K562 (cell line): ENCODE measurements at regions not wholly inside any gene's neighbourhood (a gene's known extent, or its start where the extent isn't known, plus 50 kb on each side); places are given as distances from the start of the nearest gene placed in this dataset.

Experiments
- ATAC-seq: fragments of 200-7000 bp; cut with Tn5 transposase; 3 replicates; pipeline ENCODE4 v1.9.1; 2020; ENCODE audit warnings: moderate library complexity
- BruUV-seq: library from RNA; stranded (reverse); fragments of 400-500 nt; replicated peaks from 2 replicates; lab custom pipeline; 2021; lab: Mats Ljungman, UMichigan
- CTCF ChIA-PET: fragments of 300-600 bp; formaldehyde crosslinking; extraction: SDS; loops from one replicate; lab custom pipeline; 2021; ENCODE audit warnings: low intra/inter-chr PET ratio; lab: Yijun Ruan, JAX
- POLR2A ChIA-PET: fragments of 300-600, 350-650 bp; sonication (Branson Sonifier 250); formaldehyde crosslinking; extraction: SDS; loops from one replicate; lab custom pipeline; 2021; ENCODE audit warnings: antibody characterized with exemption, inconsistent platforms; lab: Yijun Ruan, JAX
- DNase-seq, 4 experiments: peaks; one replicate each; pipeline versions ENCODE4 v3.0.0 to v3.0.0-alpha.2; 2011 to 2018; ENCODE audit warnings: low spot score in 3 of 4, mixed read lengths in 3 of 4; ENCODE audit errors: extremely low read depth in 1 of 4
- FAIRE-seq: peaks from 2 replicates; lab custom pipeline; 2011; peaks lifted over from hg19 to GRCh38; lab: Jason Lieb, UNC
- H2AFZ ChIP-seq: 2 replicates; pipeline ENCODE4 v1.6.0; 2011; ENCODE audit warnings: low read depth, low read length, control low read depth, inconsistent platforms
- H3K27ac ChIP-seq: fragments of 200-600 bp; 3 replicates; pipeline ENCODE4 v1.8.0; 2011; ENCODE audit warnings: low read depth, mild to moderate bottlenecking, control low read depth, inconsistent platforms, low read length, moderate library complexity, mixed read lengths; ENCODE audit errors: extremely low read depth
- H3K27me3 ChIP-seq, 2 experiments: fragments of 300-600 bp in 1 of 2; 2 replicates in 1 of 2; 3 replicates in 1 of 2; pipeline versions ENCODE4 v1.6.0 to v1.8.0; 2011; ENCODE audit warnings: inconsistent platforms in 2 of 2, low read length in 2 of 2, mild to moderate bottlenecking in 1 of 2, mixed read lengths in 1 of 2, moderate library complexity in 1 of 2; ENCODE audit not compliant: control insufficient read depth in 2 of 2, insufficient read depth in 2 of 2
- H3K36me3 ChIP-seq: fragments of 300-600 bp; 3 replicates; pipeline ENCODE4 v1.8.0; 2011; ENCODE audit warnings: mild to moderate bottlenecking, low read length, inconsistent platforms; ENCODE audit not compliant: control insufficient read depth, insufficient read depth
- H3K4me1 ChIP-seq, 2 experiments: fragments of 200-600 bp in 1 of 2; replicated peaks in 1 of 2; 2 replicates in 1 of 2; 3 replicates in 1 of 2; pipeline versions ENCODE4 v1.5.1 to v1.8.0; 2011; ENCODE audit warnings: inconsistent platforms in 2 of 2, low read length in 2 of 2, mild to moderate bottlenecking in 1 of 2, mixed read lengths in 1 of 2, moderate library complexity in 1 of 2; ENCODE audit not compliant: control insufficient read depth in 2 of 2, insufficient read depth in 2 of 2
- H3K4me2 ChIP-seq: 2 replicates; pipeline ENCODE4 v1.6.1; 2011; ENCODE audit warnings: low read length, control low read depth, inconsistent platforms, mixed read lengths; ENCODE audit not compliant: insufficient read depth
- H3K4me3 ChIP-seq: fragments of 200-600 bp; sonication (generic), shearing (Covaris generic); 2 replicates; pipeline ENCODE4 v1.5.1; 2016; ENCODE audit warnings: control low read depth, inconsistent platforms
- H3K79me2 ChIP-seq: fragments of 200-600 bp; 3 replicates; pipeline ENCODE4 v1.8.0; 2011; ENCODE audit warnings: low read length, inconsistent platforms; ENCODE audit not compliant: control insufficient read depth, insufficient read depth
- H3K9ac ChIP-seq, 2 experiments: 2 replicates each; pipeline versions ENCODE4 v1.6.0 to v1.6.1; 2011; ENCODE audit warnings: low read depth in 2 of 2, low read length in 2 of 2, control low read depth in 1 of 2, inconsistent platforms in 1 of 2, mild to moderate bottlenecking in 1 of 2, mixed read lengths in 1 of 2; ENCODE audit not compliant: insufficient read depth in 1 of 2
- H3K9me1 ChIP-seq: one replicate; pipeline ENCODE4 v1.6.0; 2011; ENCODE audit warnings: inconsistent platforms, mild to moderate bottlenecking, low read length, moderate library complexity; ENCODE audit not compliant: control insufficient read depth, insufficient read depth
- H3K9me3 ChIP-seq: replicated peaks from 2 replicates; pipeline ENCODE4 v1.5.1; 2011; ENCODE audit warnings: low read depth, low read length, inconsistent platforms; ENCODE audit not compliant: control insufficient read depth, insufficient read depth
- H4K20me1 ChIP-seq: replicated peaks from 2 replicates; pipeline ENCODE4 v1.6.1; 2011; ENCODE audit warnings: low read length, inconsistent platforms, mixed read lengths; ENCODE audit not compliant: control insufficient read depth, insufficient read depth
- ADNP ChIP-seq: fragments of 200-800 bp; sonication (Bioruptor generic); IDR thresholded peaks from 2 replicates; pipeline ENCODE4 v1.6.1; 2016; ENCODE audit warnings: missing genetic modification characterization, missing compliant biosample characterization
- CUX1 ChIP-seq: fragments of 200-800 bp; sonication (Bioruptor generic); IDR thresholded peaks from 2 replicates; pipeline ENCODE4 v1.6.1; 2016; ENCODE audit warnings: missing genetic modification characterization, missing compliant biosample characterization
- DNMT1 ChIP-seq: fragments of 450-650 bp; IDR thresholded peaks from 2 replicates; pipeline ENCODE4 v1.6.1; 2016; ENCODE audit warnings: antibody characterized with exemption, mild to moderate bottlenecking
- E2F5 ChIP-seq: sonication (generic); formaldehyde crosslinking; IDR thresholded peaks from 2 replicates; pipeline ENCODE4 v1.8.0; 2022; ENCODE audit warnings: mild to moderate bottlenecking, missing genetic modification reagents
- KDM4B ChIP-seq, 2 experiments: fragments of 450-650 bp in 1 of 2; sonication (generic) in 1 of 2; IDR thresholded peaks; 2 replicates each; pipeline ENCODE4 v1.6.1; 2016 to 2017; ENCODE audit warnings: borderline replicate concordance in 2 of 2, antibody characterized with exemption in 1 of 2, low read depth in 1 of 2, mild to moderate bottlenecking in 1 of 2
- MXI1 ChIP-seq: IDR thresholded peaks from 2 replicates; pipeline ENCODE4 v1.6.1; 2011; ENCODE audit warnings: low read depth, mild to moderate bottlenecking, improper control_type of control experiment, low read length
- RFX7 ChIP-seq: fragments of 250-450 bp; sonication (Bioruptor Pico); IDR thresholded peaks from 2 replicates; pipeline ENCODE4 v1.5.1; 2021; ENCODE audit warnings: mild to moderate bottlenecking
- RHOXF2B ChIP-seq: fragments of 250-450 bp; sonication (Bioruptor Pico); conservative IDR thresholded peaks from 2 replicates; pipeline ENCODE4 v1.5.1; 2021
- SNIP1 ChIP-seq: fragments of 450-650 bp; IDR thresholded peaks from 2 replicates; pipeline ENCODE4 v1.7.1; 2017; ENCODE audit warnings: low read depth, mild to moderate bottlenecking
- TCFL5 ChIP-seq: fragments of 250-450 bp; sonication (Bioruptor Pico); conservative IDR thresholded peaks from 2 replicates; pipeline ENCODE4 v1.6.1; 2021; ENCODE audit warnings: mild to moderate bottlenecking, moderate library complexity, matching md5 sums
- ZNF518B ChIP-seq: fragments of 250-450 bp; sonication (Bioruptor Pico); IDR thresholded peaks from 2 replicates; pipeline ENCODE4 v1.5.0; 2021; ENCODE audit warnings: mild to moderate bottlenecking, moderate library complexity
- WGBS: fragments of 100-300 bp; shearing (Covaris generic); methylation state at CpG from one replicate; pipeline ENCODE4 v1.1.6; 2016; ENCODE audit warnings: low coverage, mixed read lengths; ENCODE audit not compliant: insufficient coverage; ENCODE audit errors: missing lambda C conversion rate; 5-methylcytosine and 5-hydroxymethylcytosine counted together
- in situ Hi-C: fragments of 300-500 bp; cut with MboI; formaldehyde crosslinking; loops from 4 replicates; pipeline ENCODE4 v1.15.0; 2018; ENCODE audit warnings: inconsistent platforms, mixed read lengths
- intact Hi-C: fragments of 100-400 bp; cut with micrococcal nuclease; formaldehyde crosslinking; loops from 2 replicates; pipeline ENCODE4 v1.14.2; 2022
- TF ChIP-seq, protein P1 (sequence below): fragments of 450-650 bp; IDR thresholded peaks from 2 replicates; pipeline ENCODE4 v1.6.1; 2016; ENCODE audit warnings: borderline replicate concordance

- ATAC-seq: no peak
- 2% methylated on average over 6 of the region's 7 CpGs for WGBS
- no peak overlapping the region for H3K4me3 ChIP-seq
- no peak overlapping the region for H3K4me2 ChIP-seq
- H3K9ac ChIP-seq: no peak overlapping the region
- no peaks in the 10 kb centered on the region for H3K36me3 ChIP-seq
- no peaks in the 10 kb centered on the region for H3K9me1 ChIP-seq
- peaks cover 0 to 19% of the 10 kb centered on the region in 2 experiments; a peak in 2 of 5 replicates for H3K27me3 ChIP-seq
- H3K4me1 ChIP-seq: no peaks in the 10 kb centered on the region
- no peak overlapping the region for H2AFZ ChIP-seq
- ChIA-PET POLR2A (no interaction called here), CTCF (no interaction called here)
- no peak overlapping the region for H3K27ac ChIP-seq
- no TSS peak for BruUV-seq
- H3K9me3 ChIP-seq: no peaks in the 10 kb centered on the region
- no peaks in the 10 kb centered on the region for H3K79me2 ChIP-seq
- no peaks in the 10 kb centered on the region for H4K20me1 ChIP-seq
- no peak for DNase-seq
- in situ Hi-C loops: no loop called here
- no peak for FAIRE-seq
- intact Hi-C loops: no loop called here
- TF ChIP-seq CUX1 (CRISPR knock-in tag) (no peak), ADNP (tag) (no peak), SNIP1 (no peak), ZNF518B (CRISPR knock-in tag) (no peak), TCFL5 (no peak), KDM4B (IDR thresholded peaks at IDR 0.05; ENCODE audit: borderline replicate concordance in 2 of 2, low read depth in 1 of 2) (no peak), RHOXF2B (CRISPR knock-in tag) (no peak), MXI1 (no peak), DNMT1 (no peak), RFX7 (CRISPR knock-in tag) (no peak), E2F5 (CRISPR knock-in tag) (no peak)
- TF ChIP-seq, protein P1, sequence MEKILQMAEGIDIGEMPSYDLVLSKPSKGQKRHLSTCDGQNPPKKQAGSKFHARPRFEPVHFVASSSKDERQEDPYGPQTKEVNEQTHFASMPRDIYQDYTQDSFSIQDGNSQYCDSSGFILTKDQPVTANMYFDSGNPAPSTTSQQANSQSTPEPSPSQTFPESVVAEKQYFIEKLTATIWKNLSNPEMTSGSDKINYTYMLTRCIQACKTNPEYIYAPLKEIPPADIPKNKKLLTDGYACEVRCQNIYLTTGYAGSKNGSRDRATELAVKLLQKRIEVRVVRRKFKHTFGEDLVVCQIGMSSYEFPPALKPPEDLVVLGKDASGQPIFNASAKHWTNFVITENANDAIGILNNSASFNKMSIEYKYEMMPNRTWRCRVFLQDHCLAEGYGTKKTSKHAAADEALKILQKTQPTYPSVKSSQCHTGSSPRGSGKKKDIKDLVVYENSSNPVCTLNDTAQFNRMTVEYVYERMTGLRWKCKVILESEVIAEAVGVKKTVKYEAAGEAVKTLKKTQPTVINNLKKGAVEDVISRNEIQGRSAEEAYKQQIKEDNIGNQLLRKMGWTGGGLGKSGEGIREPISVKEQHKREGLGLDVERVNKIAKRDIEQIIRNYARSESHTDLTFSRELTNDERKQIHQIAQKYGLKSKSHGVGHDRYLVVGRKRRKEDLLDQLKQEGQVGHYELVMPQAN: no peak
These were observed 92.4 kb upstream of the TCERG1L start for GRCh38 chr10:131403936-131404335.
